GM18519 (cell line): ENCODE measurements at regions not wholly inside any gene's neighbourhood (a gene's known extent, or its start where the extent isn't known, plus 50 kb on each side); places are given as distances from the start of the nearest gene placed in this dataset.

Experiments
- ATAC-seq: cut with Tn5 transposase; IDR thresholded peaks from one replicate; pipeline ENCODE4 v1.9.1; 2021; ENCODE audit warnings: mild to moderate bottlenecking, moderate library complexity; ENCODE audit not compliant: unreplicated experiment, low FRiP score

- no peak for ATAC-seq
Measured at GRCh38 chr2:204494681-204495080, 50.6 kb upstream of the PARD3B start.

GRCh38 chr2:204495381-204495780, 49.9 kb upstream of the PARD3B start:
- no peak for ATAC-seq
